Central memory CD4-positive, alpha-beta T cell (primary cell): ENCODE measurements at regions not wholly inside any gene's neighbourhood (a gene's known extent, or its start where the extent isn't known, plus 50 kb on each side); places are given as distances from the start of the nearest gene placed in this dataset.

Source experiments
- DNase-seq: peaks from one replicate; pipeline ENCODE4 v3.0.0; 2022

- no peak for DNase-seq
Measured at GRCh38 chr4:24417206-24417605, 167.1 kb downstream of the DHX15 start.

- DNase-seq, result no peak
Measured at GRCh38 chr4:24416293-24416692, 168.1 kb downstream of the DHX15 start.

GRCh38 chr4:24413311-24413784, 171.0 kb downstream of the DHX15 start:
- DNase-seq, result no peak

GRCh38 chr4:24411806-24412205, 172.5 kb downstream of the DHX15 start:
- DNase-seq, result no peak

- no peak for DNase-seq
Measured at GRCh38 chr4:24411299-24411698, 173.1 kb downstream of the DHX15 start.

GRCh38 chr4:24408640-24409039, 175.7 kb downstream of the DHX15 start:
- no peak for DNase-seq

- DNase-seq, result no peak
Measured at GRCh38 chr4:24405926-24406325, 178.4 kb downstream of the DHX15 start.

GRCh38 chr4:24405341-24405740, 179.0 kb downstream of the DHX15 start:
- no peak for DNase-seq

- no peak for DNase-seq
Measured at GRCh38 chr4:24404281-24404680, 180.1 kb downstream of the DHX15 start.

- no peak for DNase-seq
Measured at GRCh38 chr4:24403265-24403664, 181.1 kb downstream of the DHX15 start.

GRCh38 chr4:24400537-24400936, 183.8 kb downstream of the DHX15 start:
- no peak for DNase-seq

GRCh38 chr4:24396988-24397387, 187.4 kb downstream of the DHX15 start:
- no peak for DNase-seq

GRCh38 chr4:24395937-24396336, 188.4 kb downstream of the DHX15 start:
- no peak for DNase-seq

- no peak for DNase-seq
Measured at GRCh38 chr4:24394041-24394440, 190.3 kb downstream of the DHX15 start.

GRCh38 chr4:24392613-24393012, 191.7 kb downstream of the DHX15 start:
- no peak for DNase-seq

- no peak for DNase-seq
Measured at GRCh38 chr4:24382381-24382780, 202.0 kb downstream of the DHX15 start.

GRCh38 chr4:24380957-24381665, 203.2 kb downstream of the DHX15 start:
- DNase-seq, result no peak

- DNase-seq, result no peak
Measured at GRCh38 chr4:24373704-24374103, 210.7 kb downstream of the DHX15 start.

GRCh38 chr4:24372881-24373280, 211.5 kb downstream of the DHX15 start:
- no peak for DNase-seq

- DNase-seq, result no peak
Measured at GRCh38 chr4:24372341-24372740, 212.0 kb downstream of the DHX15 start.

GRCh38 chr4:24370421-24370820, 213.9 kb downstream of the DHX15 start:
- no peak for DNase-seq

GRCh38 chr4:24369507-24370029, 214.8 kb downstream of the DHX15 start:
- DNase-seq, result no peak

- DNase-seq, result no peak
Measured at GRCh38 chr4:24368801-24369200, 215.6 kb downstream of the DHX15 start.

GRCh38 chr4:24364852-24365251, 219.5 kb downstream of the DHX15 start:
- DNase-seq, result no peak

GRCh38 chr4:24364249-24364648, 220.1 kb downstream of the DHX15 start:
- DNase-seq, result no peak
